IPS-NIHi7 (cell line): ENCODE measurements at regions not wholly inside any gene's neighbourhood (a gene's known extent, or its start where the extent isn't known, plus 50 kb on each side); places are given as distances from the start of the nearest gene placed in this dataset.
"Not testable (repeated sequence)": the region's sequence is repeated elsewhere in the genome, so short reads cannot be mapped to it uniquely, and the experiment has no call there.

Source experiments
- DNase-seq: peaks from one replicate; pipeline ENCODE4 v3.0.0; 2012; ENCODE audit warnings: mixed read lengths; ENCODE audit errors: extremely low spot score

DNA sequence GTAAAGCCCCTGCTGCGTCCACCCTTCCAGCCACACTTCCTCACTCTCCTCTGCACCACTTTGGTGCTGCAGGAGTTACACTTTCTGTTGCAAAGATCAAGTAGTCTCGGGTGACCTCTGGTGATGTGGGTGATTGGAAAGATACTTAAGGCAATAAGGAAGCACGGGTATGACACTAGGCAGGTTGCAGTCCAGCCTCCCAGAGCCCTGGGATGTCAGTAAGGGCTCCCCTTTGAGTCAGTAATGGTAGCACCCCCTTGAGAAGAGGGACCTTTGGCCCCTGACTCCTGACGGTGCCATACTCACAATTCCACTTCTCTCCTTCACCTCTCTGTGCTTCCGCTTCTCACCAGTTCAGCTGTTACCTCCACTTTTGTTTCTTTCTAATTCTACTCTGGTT is 84.1 kb upstream of the KIF2A start:
- not testable (repeated sequence) for DNase-seq

- DNase-seq = not testable (repeated sequence)
Measured at GRCh38 chr5:62222305-62222704, 83.7 kb upstream of the KIF2A start.

DNA sequence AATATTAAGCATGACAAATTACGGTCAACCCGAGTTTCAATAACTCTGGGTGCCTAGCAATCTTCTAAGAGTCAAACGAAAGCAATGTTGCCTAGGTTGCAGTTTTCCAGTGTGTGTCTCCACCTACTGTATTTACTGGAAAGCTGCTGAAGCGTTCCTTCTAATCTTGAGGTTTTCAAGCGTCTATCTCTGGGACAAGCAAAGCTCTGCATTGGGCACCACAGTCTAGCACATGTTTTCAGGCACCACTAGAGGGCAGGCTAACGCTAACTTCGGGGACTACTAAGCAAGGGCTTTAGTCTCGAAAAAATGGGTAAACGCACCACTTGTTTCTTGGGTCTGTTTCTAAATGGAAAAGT is 82.7 kb upstream of the KIF2A start:
- not testable (repeated sequence) for DNase-seq

- not testable (repeated sequence) for DNase-seq
Measured at GRCh38 chr5:62224987-62225601, 80.9 kb upstream of the KIF2A start.

DNA sequence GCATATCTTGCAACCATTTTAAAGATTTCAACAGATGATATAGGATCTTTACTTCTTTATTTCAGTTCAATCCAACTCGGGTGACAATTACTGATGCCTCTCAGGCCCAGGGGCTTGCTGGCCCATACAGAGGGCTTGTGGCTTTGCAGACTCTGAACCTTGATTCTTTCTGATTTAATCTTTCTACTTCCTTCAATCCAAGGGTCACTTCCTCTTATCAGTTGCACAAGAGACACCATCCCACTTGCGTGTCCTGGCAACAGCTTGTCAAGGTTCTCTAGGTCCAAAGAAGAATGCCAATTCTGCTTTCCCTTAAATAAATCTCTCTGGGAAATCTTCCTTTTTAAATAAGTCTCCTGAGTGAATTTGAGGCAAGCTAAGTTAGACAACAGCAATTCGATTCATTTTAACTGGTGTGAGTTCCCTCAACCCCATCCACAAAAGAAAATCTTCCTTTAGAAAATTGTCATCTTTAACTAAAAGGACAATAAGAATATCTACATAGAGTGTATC is 75.1 kb upstream of the KIF2A start:
- not testable (repeated sequence) for DNase-seq

GRCh38 chr5:62231576-62231975 is 74.4 kb upstream of the KIF2A start:
- DNase-seq = no peak

DNA sequence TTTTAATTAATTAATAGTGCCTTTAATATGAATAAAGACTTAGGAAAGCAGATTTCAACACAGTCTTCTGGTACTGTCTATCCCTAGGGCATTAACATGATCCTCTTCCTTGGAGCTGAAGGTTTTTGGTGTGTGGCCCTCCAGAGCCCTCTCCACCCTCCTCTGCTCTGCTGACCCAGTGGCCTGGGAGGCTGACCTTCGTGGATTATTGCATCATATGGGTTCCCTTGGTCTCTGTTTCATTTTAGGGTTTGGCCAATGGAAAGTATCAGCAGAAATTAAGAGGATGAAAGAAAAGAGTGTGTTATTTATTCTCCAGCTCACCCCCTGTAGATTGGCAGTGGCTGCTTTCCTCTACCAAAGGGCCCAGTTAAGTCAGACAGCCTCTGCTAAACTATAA is 73.8 kb upstream of the KIF2A start:
- DNase-seq = not testable (repeated sequence)

DNA sequence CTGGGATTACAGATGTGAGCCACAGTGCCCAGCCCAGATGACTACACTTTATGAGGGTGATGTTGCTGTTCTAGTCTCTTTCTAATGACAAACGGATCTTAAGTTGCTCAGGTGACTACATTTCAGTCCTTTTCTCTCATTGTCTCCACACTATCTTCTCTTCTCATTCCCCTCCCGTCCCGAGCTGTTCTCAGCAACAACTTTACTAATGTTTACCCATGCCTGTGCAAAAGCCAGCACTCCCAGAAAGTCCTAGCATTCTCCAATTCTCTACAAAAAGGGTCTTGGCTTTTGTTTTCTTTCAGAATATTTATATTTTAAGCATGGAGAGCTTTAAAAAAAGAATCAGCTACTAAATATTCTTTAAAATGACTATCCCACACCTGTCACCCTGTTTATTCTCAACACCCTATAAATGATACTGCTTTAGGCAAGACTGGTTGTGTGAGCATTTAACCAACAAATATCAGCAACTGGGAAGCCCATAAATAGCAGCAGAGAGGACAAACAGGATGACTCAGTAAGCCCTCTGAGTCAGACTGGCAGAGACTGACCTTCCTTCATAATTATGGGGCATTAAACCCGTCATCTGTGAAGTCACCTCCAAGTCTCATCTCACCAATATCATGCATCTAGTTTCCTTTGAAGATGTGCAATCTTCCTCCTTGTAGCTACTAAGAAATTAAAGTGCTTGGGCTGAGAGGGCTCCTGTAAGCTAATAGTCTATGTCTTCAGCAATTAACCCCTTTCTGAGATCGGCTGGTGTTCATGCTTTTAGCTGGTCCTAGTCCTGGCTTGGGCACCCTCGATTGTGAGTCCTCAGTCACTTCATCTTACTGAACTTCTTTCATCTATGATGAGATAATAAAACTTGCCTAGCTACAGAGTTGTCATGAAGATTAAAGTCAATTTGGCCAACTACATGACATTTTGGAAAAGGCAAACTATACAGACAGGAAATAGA is 72.6 kb upstream of the KIF2A start:
- not testable (repeated sequence) for DNase-seq

DNA sequence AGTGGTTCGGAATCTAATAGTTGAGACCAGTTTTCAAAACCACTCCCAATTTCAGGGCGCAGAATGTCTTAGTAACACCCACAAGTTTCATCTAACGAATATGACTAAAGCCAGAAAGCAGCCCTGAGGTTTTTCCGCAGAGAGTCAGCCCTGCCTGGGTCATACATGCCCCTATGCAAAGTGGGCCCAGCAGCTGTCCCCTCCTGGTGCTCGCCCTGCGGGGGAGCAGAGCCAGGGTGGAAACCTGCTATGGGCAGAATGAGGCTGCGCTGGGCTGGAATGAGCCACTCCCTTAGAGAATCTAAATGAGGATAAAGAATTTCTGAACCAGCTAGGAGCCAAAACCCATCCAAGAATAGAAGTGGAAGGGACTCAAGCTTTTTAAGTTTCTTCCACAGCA is 69.4 kb upstream of the KIF2A start:
- DNase-seq = not testable (repeated sequence)

DNA sequence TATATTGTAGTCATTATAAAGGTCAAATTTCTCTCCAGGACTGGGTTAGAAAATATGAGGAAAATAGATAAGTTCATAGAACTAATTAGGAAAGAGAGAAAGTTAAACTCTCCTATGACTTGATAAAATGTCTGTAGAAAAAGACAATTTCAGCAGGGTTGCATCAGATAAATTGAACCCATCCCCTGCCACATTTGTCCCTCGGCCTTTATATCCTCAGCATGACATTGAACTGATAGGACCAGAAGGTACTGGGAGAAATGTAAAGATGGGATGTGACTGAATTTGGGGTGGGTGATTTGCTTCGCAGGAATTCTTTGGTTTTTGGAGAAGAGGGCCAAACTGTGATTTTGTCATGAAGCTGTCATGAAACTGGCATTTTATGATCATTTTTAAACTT is 68.1 kb upstream of the KIF2A start:
- DNase-seq = not testable (repeated sequence)

- not testable (repeated sequence) for DNase-seq
Measured at GRCh38 chr5:62238584-62238983, 67.4 kb upstream of the KIF2A start.

DNA sequence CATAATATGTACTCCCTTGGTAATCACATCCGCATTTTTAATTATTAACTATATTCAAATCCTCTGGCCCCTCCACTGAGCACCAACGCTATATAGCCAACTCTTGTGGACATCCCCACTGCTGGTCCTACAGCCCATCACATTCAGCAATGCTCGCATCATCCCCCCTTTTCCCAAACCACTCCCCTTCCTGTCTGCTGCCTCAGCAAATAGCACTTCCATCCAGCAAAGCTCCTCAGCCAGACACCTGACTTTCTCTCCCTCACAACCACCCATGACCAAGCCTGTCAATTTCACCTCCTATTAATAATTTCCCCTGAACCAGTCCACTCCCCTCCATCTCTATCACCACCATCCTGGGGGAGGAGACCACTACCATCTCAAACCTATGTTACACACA is 65.5 kb upstream of the KIF2A start:
- DNase-seq = not testable (repeated sequence)

- DNase-seq = not testable (repeated sequence)
Measured at GRCh38 chr5:62242000-62242399, 64.0 kb upstream of the KIF2A start.

DNA sequence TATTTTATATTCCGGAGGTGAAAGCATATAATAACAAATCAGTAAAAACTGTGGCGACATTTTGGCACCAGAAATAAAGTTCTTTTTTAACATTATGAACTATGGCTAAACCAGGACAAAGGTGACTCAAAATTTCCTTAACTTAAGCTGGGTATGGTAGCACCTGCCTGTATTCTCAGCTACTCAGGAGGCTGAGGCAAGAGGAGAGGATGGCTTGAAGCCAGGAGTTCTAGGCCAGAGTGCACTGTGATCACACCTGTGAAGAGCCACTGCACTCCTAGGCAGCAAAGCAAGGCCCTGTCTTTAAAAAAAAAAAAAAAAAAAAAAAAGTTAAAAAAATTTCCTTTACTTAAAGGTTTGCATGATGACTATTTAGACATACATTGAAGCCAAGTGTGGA is 63.0 kb upstream of the KIF2A start:
- DNase-seq = not testable (repeated sequence)

GRCh38 chr5:62248192-62248591 is 57.8 kb upstream of the KIF2A start:
- DNase-seq = not testable (repeated sequence)

DNA sequence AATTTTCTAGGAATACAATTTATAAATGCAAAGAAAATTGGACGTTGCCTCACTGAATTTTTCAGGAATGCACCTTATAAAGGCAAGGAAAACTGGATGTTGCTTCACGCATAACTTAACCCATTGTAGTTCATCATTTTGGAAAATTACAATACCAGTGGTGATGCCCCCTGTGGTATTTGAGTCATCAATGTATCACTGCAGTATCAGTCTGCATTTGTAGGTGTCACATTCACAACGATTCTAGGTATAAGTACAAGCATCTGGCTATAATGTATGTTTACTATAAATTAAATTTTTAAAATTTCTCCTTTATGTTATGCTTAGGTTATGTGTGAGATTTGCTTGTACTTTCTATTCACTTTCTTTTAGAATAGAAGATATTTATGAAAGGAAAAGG is 55.9 kb upstream of the KIF2A start:
- not testable (repeated sequence) for DNase-seq

GRCh38 chr5:62250919-62251318 is 55.1 kb upstream of the KIF2A start:
- DNase-seq = not testable (repeated sequence)

DNA sequence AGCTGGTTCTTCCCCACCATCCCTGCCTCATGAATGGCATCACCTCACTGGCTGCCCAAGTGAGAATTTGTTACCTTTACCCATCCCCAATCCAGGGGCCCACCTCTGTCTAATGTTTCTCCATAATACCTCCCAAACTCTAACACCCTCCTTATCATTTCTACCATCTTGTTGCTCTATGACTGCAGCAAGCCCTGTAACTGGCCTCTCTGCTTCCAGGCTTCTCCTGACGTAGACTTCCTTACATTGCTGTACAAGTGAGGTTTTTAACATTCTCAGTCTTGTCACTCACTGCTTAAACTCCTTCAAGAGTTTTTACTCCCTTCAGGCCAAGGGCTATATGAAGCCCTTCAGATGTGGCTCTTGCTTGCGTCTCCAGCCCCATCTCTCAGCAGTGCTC is 53.5 kb upstream of the KIF2A start:
- DNase-seq = not testable (repeated sequence)

- not testable (repeated sequence) for DNase-seq
Measured at GRCh38 chr5:62255551-62255950, 50.5 kb upstream of the KIF2A start.

DNA sequence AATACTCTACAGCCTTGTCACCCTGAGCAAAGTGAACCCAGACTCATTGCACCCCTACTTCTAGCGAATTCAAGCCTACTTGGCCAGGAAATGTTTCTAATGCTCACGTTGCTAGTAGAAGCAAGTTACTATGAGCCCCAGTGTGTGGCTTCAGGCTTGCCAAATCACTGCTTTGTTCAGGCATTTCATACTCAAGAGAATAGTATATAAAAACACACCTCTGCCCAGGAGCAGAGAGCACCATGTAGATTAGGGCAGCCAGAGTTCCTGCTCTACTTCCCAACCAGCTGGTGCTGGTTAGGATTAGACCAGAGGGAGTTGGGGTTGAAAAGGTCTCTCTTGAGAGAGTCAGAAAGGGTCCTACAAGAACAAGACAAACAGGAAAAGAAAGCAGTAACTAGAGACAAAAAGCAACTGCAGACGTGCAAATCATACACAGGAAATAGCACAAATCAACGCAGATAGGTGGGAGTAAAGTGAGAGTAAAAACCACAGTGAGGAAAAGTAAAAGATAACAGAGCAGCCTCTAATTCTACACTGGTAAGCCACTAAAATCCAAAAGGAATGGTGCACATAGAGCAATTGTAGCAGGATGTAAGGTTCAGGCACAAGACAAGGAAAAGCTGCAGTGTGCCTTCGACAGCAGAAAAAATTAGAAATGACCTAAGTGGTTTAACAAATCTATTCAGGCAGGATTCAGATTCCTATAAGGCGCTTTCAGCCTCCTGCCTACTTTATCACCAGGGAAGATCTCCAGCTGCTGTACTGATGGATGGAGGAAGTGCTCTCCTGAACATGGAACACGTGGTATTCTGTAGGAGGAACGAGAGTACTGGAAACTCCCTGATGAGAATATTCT is 49.6 kb upstream of the KIF2A start:
- DNase-seq = no peak
